ENCODE measurements at regions not wholly inside any gene's neighbourhood (a gene's known extent, or its start where the extent isn't known, plus 50 kb on each side); places are given as distances from the start of the nearest gene placed in this dataset.
A peak's percentile ranks its signal among the peaks of the same experiment; 100 is the strongest.

GRCh38 chr12:123100882-123101281 lies 50.0 kb downstream of the PITPNM2 start:
- DNase-seq (no peak), ATAC-seq (peak; percentile 46 to 58)
- intact Hi-C loops (cut with DNase I), result no loop called here
- H3K27me3 ChIP-seq (ENCODE audit: low read depth), result no peaks in the 10 kb centered on the region
- H3K4me3 ChIP-seq, result no peak overlapping the region
- H3K4me1 ChIP-seq, result peaks cover 66% of the 10 kb centered on the region
- no peak for TF ChIP-seq CTCF (IDR thresholded peaks at IDR 0.05)
- H3K27ac ChIP-seq, result no peak overlapping the region
- H3K36me3 ChIP-seq, result no peaks in the 10 kb centered on the region
- no peaks in the 10 kb centered on the region for H3K9me3 ChIP-seq

- ATAC-seq (no peak), DNase-seq (no peak)
- Histone ChIP-seq H3K27me3 (ENCODE audit: low read depth) (no peaks in the 10 kb centered on the region), H3K4me3 (no peak overlapping the region), H3K27ac (no peak overlapping the region), H3K36me3 (no peaks in the 10 kb centered on the region), H3K9me3 (no peaks in the 10 kb centered on the region), H3K4me1 (peaks cover 66% of the 10 kb centered on the region)
- intact Hi-C loops (cut with DNase I), result no loop called here
- no peak for TF ChIP-seq CTCF (IDR thresholded peaks at IDR 0.05)
Measured at GRCh38 chr12:123100450-123100849, 50.4 kb downstream of the PITPNM2 start.

- H3K27ac ChIP-seq, result no peak overlapping the region
- H3K36me3 ChIP-seq, result no peaks in the 10 kb centered on the region
- no peak for ATAC-seq
- no peak overlapping the region for H3K4me3 ChIP-seq
- no peak for DNase-seq
- no peak for TF ChIP-seq CTCF (IDR thresholded peaks at IDR 0.05)
- H3K9me3 ChIP-seq, result no peaks in the 10 kb centered on the region
- intact Hi-C loops (cut with DNase I), result no loop called here
- no peaks in the 10 kb centered on the region for H3K27me3 ChIP-seq (ENCODE audit: low read depth)
- peaks cover 70% of the 10 kb centered on the region for H3K4me1 ChIP-seq
Measured at GRCh38 chr12:123099560-123100192, 51.2 kb downstream of the PITPNM2 start.

- H3K36me3 ChIP-seq, result no peaks in the 10 kb centered on the region
- peaks cover 79% of the 10 kb centered on the region for H3K4me1 ChIP-seq
- intact Hi-C loops (cut with DNase I), result no loop called here
- no peaks in the 10 kb centered on the region for H3K9me3 ChIP-seq
- TF ChIP-seq CTCF (IDR thresholded peaks at IDR 0.05), result no peak
- H3K4me3 ChIP-seq, result no peak overlapping the region
- H3K27ac ChIP-seq, result no peak overlapping the region
- H3K27me3 ChIP-seq (ENCODE audit: low read depth), result no peaks in the 10 kb centered on the region
- DNase-seq, result no peak
- no peak for ATAC-seq
Measured at GRCh38 chr12:123098780-123099179, 52.1 kb downstream of the PITPNM2 start.

- intact Hi-C loops (cut with DNase I), result no loop called here
- Histone ChIP-seq H3K9me3 (no peaks in the 10 kb centered on the region), H3K27ac (peak overlapping the region; percentile 53), H3K36me3 (no peaks in the 10 kb centered on the region), H3K4me3 (no peak overlapping the region), H3K27me3 (ENCODE audit: low read depth) (no peaks in the 10 kb centered on the region), H3K4me1 (peaks cover 72% of the 10 kb centered on the region)
- no peak for TF ChIP-seq CTCF (IDR thresholded peaks at IDR 0.05)
- DNase-seq (no peak), ATAC-seq (peak; percentile 31 to 45)
Measured at GRCh38 chr12:123097561-123098084, 53.3 kb downstream of the PITPNM2 start.

Data from lower lobe of right lung (tissue), 2 donors.